ENCODE measurements at regions not wholly inside any gene's neighbourhood (a gene's known extent, or its start where the extent isn't known, plus 50 kb on each side); places are given as distances from the start of the nearest gene placed in this dataset.

GRCh38 chr22:47390026-47390970 is 627.8 kb downstream of the TBC1D22A start:
- WGBS (ENCODE audit: low lambda C conversion rate) = 40% methylated on average over 30 of the region's 44 CpGs
- BruUV-seq (replicated peaks) = no TSS peak
- Histone ChIP-seq H3K9ac (ENCODE audit: insufficient read depth, low read depth, low read length) (no peak overlapping the region), H4K20me1 (ENCODE audit: insufficient read depth, low read length) (no peaks in the 10 kb centered on the region), H3K4me1 (ENCODE audit: insufficient read depth, low read length) (no peaks in the 10 kb centered on the region), H3K27me3 (ENCODE audit: control insufficient read depth in 1 of 2, insufficient read depth in 2 of 2, low read length in 2 of 2) (peaks cover 7 to 54% of the 10 kb centered on the region in 2 experiments; a peak in 4 of 5 replicates), H3K27ac (ENCODE audit: extremely low read length, insufficient read depth, low read length) (no peak overlapping the region), H2AFZ (ENCODE audit: low read length) (no peak overlapping the region), H3K9me3 (ENCODE audit: low read length) (no peaks in the 10 kb centered on the region), H3K79me2 (ENCODE audit: insufficient read depth, low read length) (no peaks in the 10 kb centered on the region), H3K36me3 (replicated peaks in 1 of 2; ENCODE audit: control insufficient read depth in 1 of 2, insufficient read depth in 2 of 2, low read length in 2 of 2) (no peaks in the 10 kb centered on the region), H3K4me3 (replicated peaks in 1 of 3; ENCODE audit: insufficient read depth in 1 of 3, low read depth in 2 of 3, low read length in 3 of 3) (no peak overlapping the region), H3K4me2 (ENCODE audit: low read depth, low read length) (no peak overlapping the region)
- in situ Hi-C loops (cut with HindIII; ENCODE audit: extremely low pct_ligation_motif_present, low pct_unique_long_range_greater_than_20kb) (no loop called here), intact Hi-C loops (cut with micrococcal nuclease; ENCODE audit: unreplicated experiment) (no loop called here)
- ATAC-seq (no peak), DNase-seq (ENCODE audit: low spot score) (no peak), FAIRE-seq (no peak)
- ChIA-PET POLR2A (no interaction called here), CTCF (ENCODE audit: low intra/inter-chr PET ratio, low total read pairs) (no interaction called here)
- TF ChIP-seq ZNF615 (CRISPR knock-in tag; IDR thresholded peaks at IDR 0.05; ENCODE audit: borderline replicate concordance) = no peak
- peak; percentile 51; the same call in 1 of the 2 replicates for TF ChIP-seq ZNF629 (CRISPR knock-in tag; conservative IDR thresholded peaks at IDR 0.05)

- no peaks in the 10 kb centered on the region for H3K4me1 ChIP-seq (ENCODE audit: insufficient read depth, low read length)
- intact Hi-C loops (cut with micrococcal nuclease; ENCODE audit: unreplicated experiment) (no loop called here), in situ Hi-C loops (cut with HindIII; ENCODE audit: extremely low pct_ligation_motif_present, low pct_unique_long_range_greater_than_20kb) (no loop called here)
- H3K9me3 ChIP-seq (ENCODE audit: low read length) = no peaks in the 10 kb centered on the region
- H3K4me3 ChIP-seq (replicated peaks in 1 of 3; ENCODE audit: insufficient read depth in 1 of 3, low read depth in 2 of 3, low read length in 3 of 3) = no peak overlapping the region
- no peaks in the 10 kb centered on the region for H3K79me2 ChIP-seq (ENCODE audit: insufficient read depth, low read length)
- peaks cover 7 to 53% of the 10 kb centered on the region in 2 experiments; a peak in 4 of 5 replicates for H3K27me3 ChIP-seq (ENCODE audit: control insufficient read depth in 1 of 2, insufficient read depth in 2 of 2, low read length in 2 of 2)
- no peaks in the 10 kb centered on the region for H3K36me3 ChIP-seq (replicated peaks in 1 of 2; ENCODE audit: control insufficient read depth in 1 of 2, insufficient read depth in 2 of 2, low read length in 2 of 2)
- ATAC-seq (no peak), FAIRE-seq (no peak), DNase-seq (ENCODE audit: low spot score) (no peak)
- POLR2A ChIA-PET = no interaction called here
- TF ChIP-seq ZBTB8A (CRISPR knock-in tag; IDR thresholded peaks at IDR 0.05; ENCODE audit: borderline replicate concordance, low read depth) (no peak), ZNF784 (CRISPR knock-in tag; IDR thresholded peaks at IDR 0.05; ENCODE audit: borderline replicate concordance) (no peak), XBP1 (CRISPR knock-in tag; IDR thresholded peaks at IDR 0.05) (no peak), THAP7 (CRISPR knock-in tag; IDR thresholded peaks at IDR 0.05) (no peak), ZNF563 (CRISPR knock-in tag; IDR thresholded peaks at IDR 0.05) (no peak), NCOR1 (IDR thresholded peaks at IDR 0.05; ENCODE audit: borderline replicate concordance, low read length) (no peak), ZNF34 (CRISPR knock-in tag; IDR thresholded peaks at IDR 0.05; ENCODE audit: borderline replicate concordance) (no peak), MIER2 (CRISPR knock-in tag; IDR thresholded peaks at IDR 0.05) (no peak), FOSL2 (CRISPR knock-in tag; IDR thresholded peaks at IDR 0.05) (no peak), ARNT2 (CRISPR knock-in tag; IDR thresholded peaks at IDR 0.05; ENCODE audit: low read depth) (no peak), HIC2 (CRISPR knock-in tag; IDR thresholded peaks at IDR 0.05; ENCODE audit: low read depth) (no peak), CEBPG (CRISPR knock-in tag; IDR thresholded peaks at IDR 0.05) (no peak)
- H3K27ac ChIP-seq (ENCODE audit: extremely low read length, insufficient read depth, low read length) = no peak overlapping the region
- H3K9ac ChIP-seq (ENCODE audit: insufficient read depth, low read depth, low read length) = no peak overlapping the region
- no peak overlapping the region for H2AFZ ChIP-seq (ENCODE audit: low read length)
- CTCF ChIA-PET (ENCODE audit: low intra/inter-chr PET ratio, low total read pairs) = no interaction called here
- no TSS peak for BruUV-seq (replicated peaks)
- no peaks in the 10 kb centered on the region for H4K20me1 ChIP-seq (ENCODE audit: insufficient read depth, low read length)
- 0% methylated on average over 1 of the region's 11 CpGs for WGBS (ENCODE audit: low lambda C conversion rate)
- no peak overlapping the region for H3K4me2 ChIP-seq (ENCODE audit: low read depth, low read length)
Observed at GRCh38 chr22:47389201-47389600, 626.8 kb downstream of the TBC1D22A start.

Measured in HepG2 (cell line).